ENCODE measurements at regions not wholly inside any gene's neighbourhood (a gene's known extent, or its start where the extent isn't known, plus 50 kb on each side); places are given as distances from the start of the nearest gene placed in this dataset.

- ATAC-seq (no peak), DNase-seq (no peak)
- Histone ChIP-seq H3K9me3 (peaks cover 5% of the 10 kb centered on the region), H3K27ac (no peak overlapping the region), H3K27me3 (ENCODE audit: low read depth) (no peaks in the 10 kb centered on the region), H3K4me1 (no peaks in the 10 kb centered on the region), H3K4me3 (no peak overlapping the region), H3K36me3 (no peaks in the 10 kb centered on the region)
- intact Hi-C loops (cut with DNase I) = no loop called here
- TF ChIP-seq, protein P1, sequence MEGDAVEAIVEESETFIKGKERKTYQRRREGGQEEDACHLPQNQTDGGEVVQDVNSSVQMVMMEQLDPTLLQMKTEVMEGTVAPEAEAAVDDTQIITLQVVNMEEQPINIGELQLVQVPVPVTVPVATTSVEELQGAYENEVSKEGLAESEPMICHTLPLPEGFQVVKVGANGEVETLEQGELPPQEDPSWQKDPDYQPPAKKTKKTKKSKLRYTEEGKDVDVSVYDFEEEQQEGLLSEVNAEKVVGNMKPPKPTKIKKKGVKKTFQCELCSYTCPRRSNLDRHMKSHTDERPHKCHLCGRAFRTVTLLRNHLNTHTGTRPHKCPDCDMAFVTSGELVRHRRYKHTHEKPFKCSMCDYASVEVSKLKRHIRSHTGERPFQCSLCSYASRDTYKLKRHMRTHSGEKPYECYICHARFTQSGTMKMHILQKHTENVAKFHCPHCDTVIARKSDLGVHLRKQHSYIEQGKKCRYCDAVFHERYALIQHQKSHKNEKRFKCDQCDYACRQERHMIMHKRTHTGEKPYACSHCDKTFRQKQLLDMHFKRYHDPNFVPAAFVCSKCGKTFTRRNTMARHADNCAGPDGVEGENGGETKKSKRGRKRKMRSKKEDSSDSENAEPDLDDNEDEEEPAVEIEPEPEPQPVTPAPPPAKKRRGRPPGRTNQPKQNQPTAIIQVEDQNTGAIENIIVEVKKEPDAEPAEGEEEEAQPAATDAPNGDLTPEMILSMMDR (IDR thresholded peaks at IDR 0.05) = no peak
These were observed 338.4 kb downstream of the PCDH17 start for GRCh38 chr13:57969951-57970350.

- Histone ChIP-seq H3K9me3 (peaks cover 5% of the 10 kb centered on the region), H3K27ac (no peak overlapping the region), H3K36me3 (no peaks in the 10 kb centered on the region), H3K27me3 (ENCODE audit: low read depth) (no peaks in the 10 kb centered on the region), H3K4me3 (no peak overlapping the region), H3K4me1 (no peaks in the 10 kb centered on the region)
- TF ChIP-seq, protein P1 (IDR thresholded peaks at IDR 0.05) = no peak
- intact Hi-C loops (cut with DNase I) = no loop called here
- DNase-seq (no peak), ATAC-seq (no peak)
These were observed 338.9 kb downstream of the PCDH17 start for GRCh38 chr13:57970404-57970803.

DNA sequence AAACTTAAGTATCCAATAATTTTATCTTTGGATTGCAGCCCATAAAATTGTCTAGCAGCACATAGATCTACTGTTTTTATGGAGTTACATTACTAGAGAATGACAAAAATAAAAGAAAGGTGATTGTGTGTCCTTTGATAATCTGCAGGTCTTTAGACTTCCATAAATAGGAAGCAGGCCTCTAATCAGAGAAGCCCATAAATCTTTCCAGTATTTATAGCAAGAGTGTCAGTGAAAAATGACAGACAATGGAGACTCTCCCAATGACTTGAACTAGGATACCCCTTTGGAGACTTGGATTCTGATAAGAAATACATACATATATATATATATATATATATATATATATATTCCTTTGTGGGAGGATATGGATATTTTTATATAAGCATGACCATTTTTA is 351.2 kb downstream of the PCDH17 start:
- no peaks in the 10 kb centered on the region for H3K4me1 ChIP-seq
- no peaks in the 10 kb centered on the region for H3K9me3 ChIP-seq
- ATAC-seq (no peak), DNase-seq (no peak)
- TF ChIP-seq, protein P1 (IDR thresholded peaks at IDR 0.05) = no peak
- H3K27me3 ChIP-seq (ENCODE audit: low read depth) = no peaks in the 10 kb centered on the region
- H3K4me3 ChIP-seq = no peak overlapping the region
- no peaks in the 10 kb centered on the region for H3K36me3 ChIP-seq
- intact Hi-C loops (cut with DNase I) = no loop called here
- no peak overlapping the region for H3K27ac ChIP-seq

DNA sequence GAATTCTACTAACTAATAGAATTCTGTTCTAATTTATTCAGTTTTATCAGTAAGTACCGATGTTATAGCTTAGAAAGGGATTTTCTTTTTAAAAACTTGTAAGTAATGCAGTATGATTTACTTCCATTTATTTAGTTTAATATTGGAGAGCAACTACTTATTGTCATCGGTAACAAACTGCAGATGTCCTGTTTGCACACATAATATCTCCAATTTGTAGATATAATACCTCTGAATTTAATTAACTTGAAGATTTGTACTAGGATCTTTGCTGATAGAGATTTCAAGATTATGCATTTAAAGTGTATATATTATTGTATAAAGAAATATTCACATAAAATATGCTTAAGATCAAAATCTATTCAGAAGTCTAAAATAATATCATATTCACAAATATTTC is 356.7 kb downstream of the PCDH17 start:
- Histone ChIP-seq H3K27ac (no peak overlapping the region), H3K4me3 (no peak overlapping the region), H3K36me3 (no peaks in the 10 kb centered on the region), H3K4me1 (no peaks in the 10 kb centered on the region), H3K9me3 (no peaks in the 10 kb centered on the region), H3K27me3 (ENCODE audit: low read depth) (no peaks in the 10 kb centered on the region)
- TF ChIP-seq, protein P1 (IDR thresholded peaks at IDR 0.05) = no peak
- no peak for ATAC-seq
- intact Hi-C loops (cut with DNase I) = no loop called here
- DNase-seq = no peak

GRCh38 chr13:57991041-57991440 is 359.5 kb downstream of the PCDH17 start:
- ATAC-seq (no peak), DNase-seq (no peak)
- H3K4me3 ChIP-seq = no peak overlapping the region
- no peaks in the 10 kb centered on the region for H3K4me1 ChIP-seq
- H3K27me3 ChIP-seq (ENCODE audit: low read depth) = no peaks in the 10 kb centered on the region
- no peaks in the 10 kb centered on the region for H3K9me3 ChIP-seq
- no peak overlapping the region for H3K27ac ChIP-seq
- intact Hi-C loops (cut with DNase I) = no loop called here
- no peaks in the 10 kb centered on the region for H3K36me3 ChIP-seq
- TF ChIP-seq, protein P1 (IDR thresholded peaks at IDR 0.05) = no peak

- H3K9me3 ChIP-seq = no peaks in the 10 kb centered on the region
These were observed 360.9 kb downstream of the PCDH17 start for GRCh38 chr13:57992416-57992815.

More at GRCh38 chr13:57992416-57992815, 360.9 kb downstream of the PCDH17 start:
- intact Hi-C loops (cut with DNase I) = no loop called here
- Histone ChIP-seq H3K4me1 (no peaks in the 10 kb centered on the region), H3K27me3 (ENCODE audit: low read depth) (no peaks in the 10 kb centered on the region), H3K4me3 (no peak overlapping the region), H3K36me3 (no peaks in the 10 kb centered on the region), H3K27ac (no peak overlapping the region)
- no peak for DNase-seq
- TF ChIP-seq, protein P1 (IDR thresholded peaks at IDR 0.05) = no peak
- ATAC-seq = no peak
